Neural cell (in vitro differentiated cells): ENCODE measurements at regions not wholly inside any gene's neighbourhood (a gene's known extent, or its start where the extent isn't known, plus 50 kb on each side); places are given as distances from the start of the nearest gene placed in this dataset.

Experiments used
- H2AFZ ChIP-seq: fragments of 200-600, 300-800 bp; sonication (generic), shearing (Covaris generic); 2 replicates; pipeline ENCODE4 v1.6.0; 2014; ENCODE audit warnings: low read depth, mild to moderate bottlenecking, antibody characterized with exemption, low read length, moderate library complexity
- H3F3A ChIP-seq: fragments of 200-600 bp; shearing (Covaris generic); 2 replicates; pipeline ENCODE4 v1.6.1; 2016; ENCODE audit warnings: mild to moderate bottlenecking, moderate library complexity, mixed read lengths, antibody characterized with exemption, low read length; ENCODE audit not compliant: insufficient read depth, poor library complexity, severe bottlenecking
- H3K27ac ChIP-seq: fragments of 200-600, 300-800 bp; sonication (generic), shearing (Covaris generic); 2 replicates; pipeline ENCODE4 v1.5.1; 2014; ENCODE audit warnings: mild to moderate bottlenecking, low read length, moderate library complexity
- H3K27me3 ChIP-seq: fragments of 300-800, 200-600 bp; sonication (generic), shearing (Covaris generic); 2 replicates; pipeline ENCODE4 v1.6.0; 2014; ENCODE audit warnings: mild to moderate bottlenecking, low read depth, low read length, moderate library complexity; ENCODE audit not compliant: insufficient read depth
- H3K36me3 ChIP-seq: fragments of 300-800, 200-600 bp; sonication (generic), shearing (Covaris generic); 2 replicates; pipeline ENCODE4 v1.5.1; 2014; ENCODE audit warnings: mild to moderate bottlenecking, antibody characterized with exemption, low read length, moderate library complexity; ENCODE audit not compliant: insufficient read depth
- H3K4me2 ChIP-seq: fragments of 300-800, 200-600 bp; sonication (generic), shearing (Covaris generic); 2 replicates; pipeline ENCODE4 v1.6.0; 2014; ENCODE audit warnings: mild to moderate bottlenecking, low read length
- H3K4me3 ChIP-seq: fragments of 300-800, 200-600 bp; sonication (generic), shearing (Covaris generic); 2 replicates; pipeline ENCODE4 v1.5.1; 2014; ENCODE audit warnings: mild to moderate bottlenecking, low read length, moderate library complexity
- H3K79me2 ChIP-seq: fragments of 200-600 bp; shearing (Covaris generic); replicated peaks from 2 replicates; pipeline ENCODE4 v1.6.0; 2014; ENCODE audit warnings: mild to moderate bottlenecking, low read length, moderate library complexity; ENCODE audit not compliant: insufficient read depth
- H3K9ac ChIP-seq: fragments of 300-800, 200-600 bp; sonication (generic), shearing (Covaris generic); 2 replicates; pipeline ENCODE4 v1.6.1; 2016; ENCODE audit warnings: mild to moderate bottlenecking, low read length, mixed read lengths
- H3K9me2 ChIP-seq: fragments of 200-600 bp; shearing (Covaris generic); 2 replicates; pipeline ENCODE4 v1.6.1; 2016; ENCODE audit warnings: mild to moderate bottlenecking, low read length, mixed read lengths; ENCODE audit not compliant: insufficient read depth
- H3K9me3 ChIP-seq: fragments of 200-600, 300-800 bp; sonication (generic), shearing (Covaris generic); 2 replicates; pipeline ENCODE4 v1.6.1; 2016; ENCODE audit warnings: mild to moderate bottlenecking, mixed run types, low read length, moderate library complexity, mixed read lengths
- H4K20me1 ChIP-seq: fragments of 200-600 bp; shearing (Covaris generic); 2 replicates; pipeline ENCODE4 v1.6.1; 2016; ENCODE audit warnings: mild to moderate bottlenecking, mixed run types; ENCODE audit not compliant: insufficient read depth
- EP300 ChIP-seq: fragments of 450-650 bp; conservative IDR thresholded peaks from 2 replicates; pipeline ENCODE4 v1.6.1; 2014; ENCODE audit warnings: antibody characterized with exemption, mild to moderate bottlenecking, moderate library complexity; ENCODE audit not compliant: poor library complexity, severe bottlenecking
- EZH2 ChIP-seq: fragments of 200-600, 300-800 bp; shearing (Covaris generic), sonication (generic); IDR thresholded peaks from 2 replicates; pipeline ENCODE4 v1.6.1; 2014; ENCODE audit warnings: antibody characterized with exemption, low read length, borderline replicate concordance, mild to moderate bottlenecking; ENCODE audit not compliant: insufficient read depth, poor library complexity, severe bottlenecking
- MXI1 ChIP-seq: fragments of 450-650 bp; conservative IDR thresholded peaks from 2 replicates; pipeline ENCODE4 v1.6.1; 2014; ENCODE audit warnings: antibody characterized with exemption, mild to moderate bottlenecking; ENCODE audit not compliant: poor library complexity, severe bottlenecking
- POLR2AphosphoS5 ChIP-seq: IDR thresholded peaks from 2 replicates; pipeline ENCODE4 v1.6.1; 2012
- RAD21 ChIP-seq: fragments of 450-650 bp; conservative IDR thresholded peaks from 2 replicates; pipeline ENCODE4 v1.6.1; 2014; ENCODE audit warnings: antibody characterized with exemption, mild to moderate bottlenecking, moderate library complexity
- SMC3 ChIP-seq: fragments of 450-650 bp; conservative IDR thresholded peaks from 2 replicates; pipeline ENCODE4 v1.6.1; 2014; ENCODE audit warnings: antibody characterized with exemption, mild to moderate bottlenecking, moderate library complexity; ENCODE audit not compliant: poor library complexity
- TAF1 ChIP-seq: IDR thresholded peaks from 2 replicates; pipeline ENCODE4 v1.6.1; 2012; ENCODE audit warnings: low read depth
- TF ChIP-seq, protein P1 (sequence below): IDR thresholded peaks from 2 replicates; pipeline ENCODE4 v1.6.1; 2012; ENCODE audit warnings: borderline replicate concordance
- TF ChIP-seq, protein P2 (sequence below): fragments of 450-650 bp; IDR thresholded peaks from 2 replicates; pipeline ENCODE4 v1.5.1; 2014; ENCODE audit warnings: antibody characterized with exemption, mild to moderate bottlenecking, moderate library complexity; ENCODE audit not compliant: poor library complexity, severe bottlenecking

DNA sequence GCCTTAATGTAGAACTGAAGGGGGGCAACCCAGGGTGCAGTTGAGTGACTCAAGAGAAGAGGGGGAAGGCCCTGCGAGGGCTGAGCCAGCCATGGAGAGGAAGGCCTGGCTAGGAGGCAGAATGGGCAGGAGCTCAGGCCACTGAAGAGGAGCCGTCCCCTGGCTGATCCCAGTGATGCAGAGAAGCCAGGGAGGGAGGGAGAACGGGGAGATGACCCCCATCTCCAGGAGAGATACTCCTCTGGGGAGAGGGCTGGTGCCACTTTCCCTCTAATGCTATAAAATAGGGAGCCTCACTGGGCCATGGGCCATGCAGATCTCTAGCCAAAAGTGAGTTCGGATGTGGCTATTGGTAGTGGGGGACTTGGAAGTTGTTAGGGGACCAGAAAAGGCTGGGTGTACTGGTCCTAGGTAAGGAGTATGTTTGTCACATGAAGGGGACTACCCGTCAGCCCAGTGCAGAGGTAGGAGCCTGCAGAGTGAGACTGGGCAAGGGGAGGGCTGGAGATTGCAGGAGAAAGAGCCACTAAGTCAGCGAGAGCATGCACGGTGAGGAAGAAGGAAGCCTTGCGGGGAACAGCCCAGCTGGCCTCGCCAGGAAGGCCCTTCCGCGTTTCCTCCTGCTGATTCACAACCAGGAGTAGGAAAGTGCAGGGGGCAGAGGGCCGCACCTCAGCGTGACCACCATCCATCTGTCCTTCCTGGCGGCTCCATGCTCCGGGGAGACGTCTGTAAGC is 347.6 kb downstream of the TCERG1L start:
- Histone ChIP-seq H3K27ac (no peak overlapping the region), H3K36me3 (no peaks in the 10 kb centered on the region), H3F3A (no peaks in the 10 kb centered on the region), H3K9me3 (no peaks in the 10 kb centered on the region), H4K20me1 (no peaks in the 10 kb centered on the region), H3K4me3 (no peak overlapping the region), H3K27me3 (no peaks in the 10 kb centered on the region), H3K9me2 (no peaks in the 10 kb centered on the region), H3K4me2 (no peak overlapping the region), H3K79me2 (no peaks in the 10 kb centered on the region), H3K9ac (no peak overlapping the region), H2AFZ (no peak overlapping the region)
- no peak for TF ChIP-seq TAF1
- TF ChIP-seq RAD21 = no peak

DNA sequence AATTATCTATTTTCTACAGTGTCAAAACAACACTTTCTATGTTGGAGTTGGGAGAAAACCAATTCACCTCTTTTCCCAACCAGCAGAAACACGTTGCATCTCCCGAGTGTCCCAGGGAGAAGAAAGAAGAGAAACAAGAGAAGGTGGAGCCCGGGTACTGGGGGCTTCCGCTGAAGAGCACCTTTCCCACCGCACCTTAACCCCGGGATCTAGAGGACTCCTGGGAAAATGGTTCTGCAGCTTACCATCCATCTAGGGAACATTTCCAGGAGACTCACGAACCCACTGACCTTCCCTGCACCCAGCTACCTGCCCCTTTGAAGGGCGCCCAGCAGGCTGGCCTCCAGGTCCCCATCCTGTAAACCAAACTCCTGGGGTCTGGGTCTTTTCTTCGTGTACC is 346.8 kb downstream of the TCERG1L start:
- Histone ChIP-seq H2AFZ (no peak overlapping the region), H3K9ac (no peak overlapping the region), H3K79me2 (no peaks in the 10 kb centered on the region), H3K9me3 (no peaks in the 10 kb centered on the region), H3K9me2 (no peaks in the 10 kb centered on the region), H3K4me3 (no peak overlapping the region), H3F3A (no peaks in the 10 kb centered on the region), H3K4me2 (no peak overlapping the region), H3K36me3 (no peaks in the 10 kb centered on the region), H3K27me3 (no peaks in the 10 kb centered on the region), H3K27ac (no peak overlapping the region), H4K20me1 (no peaks in the 10 kb centered on the region)
- no peak for TF ChIP-seq EZH2
- TF ChIP-seq RAD21 = no peak
- no peak for TF ChIP-seq EP300

DNA sequence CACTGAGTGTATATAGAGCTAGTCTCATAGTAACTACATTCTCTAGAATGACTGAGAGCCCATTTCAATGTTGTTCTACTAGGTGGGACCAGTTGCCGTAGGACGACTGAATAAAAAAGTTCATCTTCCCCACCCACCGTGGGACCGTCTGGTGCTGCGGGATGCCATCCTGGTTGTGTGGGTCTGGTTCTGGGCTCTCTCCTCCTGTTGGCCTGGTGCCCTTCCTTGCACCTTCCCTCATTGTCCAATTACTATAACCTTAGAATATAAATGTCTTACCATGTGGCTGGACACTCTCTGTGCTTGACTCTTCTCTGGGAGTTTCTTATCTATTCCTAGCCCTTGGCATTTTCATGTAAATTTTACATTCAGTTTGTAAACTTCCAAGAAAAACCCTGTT is 344.4 kb downstream of the TCERG1L start:
- H3K36me3 ChIP-seq = no peaks in the 10 kb centered on the region
- no peaks in the 10 kb centered on the region for H3K79me2 ChIP-seq
- H3F3A ChIP-seq = no peaks in the 10 kb centered on the region
- H3K27me3 ChIP-seq = no peaks in the 10 kb centered on the region
- H3K4me2 ChIP-seq = no peak overlapping the region
- H2AFZ ChIP-seq = no peak overlapping the region
- no peak overlapping the region for H3K27ac ChIP-seq
- H3K9me2 ChIP-seq = no peaks in the 10 kb centered on the region
- TF ChIP-seq, protein P1, sequence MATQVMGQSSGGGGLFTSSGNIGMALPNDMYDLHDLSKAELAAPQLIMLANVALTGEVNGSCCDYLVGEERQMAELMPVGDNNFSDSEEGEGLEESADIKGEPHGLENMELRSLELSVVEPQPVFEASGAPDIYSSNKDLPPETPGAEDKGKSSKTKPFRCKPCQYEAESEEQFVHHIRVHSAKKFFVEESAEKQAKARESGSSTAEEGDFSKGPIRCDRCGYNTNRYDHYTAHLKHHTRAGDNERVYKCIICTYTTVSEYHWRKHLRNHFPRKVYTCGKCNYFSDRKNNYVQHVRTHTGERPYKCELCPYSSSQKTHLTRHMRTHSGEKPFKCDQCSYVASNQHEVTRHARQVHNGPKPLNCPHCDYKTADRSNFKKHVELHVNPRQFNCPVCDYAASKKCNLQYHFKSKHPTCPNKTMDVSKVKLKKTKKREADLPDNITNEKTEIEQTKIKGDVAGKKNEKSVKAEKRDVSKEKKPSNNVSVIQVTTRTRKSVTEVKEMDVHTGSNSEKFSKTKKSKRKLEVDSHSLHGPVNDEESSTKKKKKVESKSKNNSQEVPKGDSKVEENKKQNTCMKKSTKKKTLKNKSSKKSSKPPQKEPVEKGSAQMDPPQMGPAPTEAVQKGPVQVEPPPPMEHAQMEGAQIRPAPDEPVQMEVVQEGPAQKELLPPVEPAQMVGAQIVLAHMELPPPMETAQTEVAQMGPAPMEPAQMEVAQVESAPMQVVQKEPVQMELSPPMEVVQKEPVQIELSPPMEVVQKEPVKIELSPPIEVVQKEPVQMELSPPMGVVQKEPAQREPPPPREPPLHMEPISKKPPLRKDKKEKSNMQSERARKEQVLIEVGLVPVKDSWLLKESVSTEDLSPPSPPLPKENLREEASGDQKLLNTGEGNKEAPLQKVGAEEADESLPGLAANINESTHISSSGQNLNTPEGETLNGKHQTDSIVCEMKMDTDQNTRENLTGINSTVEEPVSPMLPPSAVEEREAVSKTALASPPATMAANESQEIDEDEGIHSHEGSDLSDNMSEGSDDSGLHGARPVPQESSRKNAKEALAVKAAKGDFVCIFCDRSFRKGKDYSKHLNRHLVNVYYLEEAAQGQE = no peak
- TF ChIP-seq SMC3 (no peak), MXI1 (no peak), TAF1 (no peak), RAD21 (no peak), POLR2AphosphoS5 (no peak), EP300 (no peak), EZH2 (no peak)
- TF ChIP-seq, protein P2, sequence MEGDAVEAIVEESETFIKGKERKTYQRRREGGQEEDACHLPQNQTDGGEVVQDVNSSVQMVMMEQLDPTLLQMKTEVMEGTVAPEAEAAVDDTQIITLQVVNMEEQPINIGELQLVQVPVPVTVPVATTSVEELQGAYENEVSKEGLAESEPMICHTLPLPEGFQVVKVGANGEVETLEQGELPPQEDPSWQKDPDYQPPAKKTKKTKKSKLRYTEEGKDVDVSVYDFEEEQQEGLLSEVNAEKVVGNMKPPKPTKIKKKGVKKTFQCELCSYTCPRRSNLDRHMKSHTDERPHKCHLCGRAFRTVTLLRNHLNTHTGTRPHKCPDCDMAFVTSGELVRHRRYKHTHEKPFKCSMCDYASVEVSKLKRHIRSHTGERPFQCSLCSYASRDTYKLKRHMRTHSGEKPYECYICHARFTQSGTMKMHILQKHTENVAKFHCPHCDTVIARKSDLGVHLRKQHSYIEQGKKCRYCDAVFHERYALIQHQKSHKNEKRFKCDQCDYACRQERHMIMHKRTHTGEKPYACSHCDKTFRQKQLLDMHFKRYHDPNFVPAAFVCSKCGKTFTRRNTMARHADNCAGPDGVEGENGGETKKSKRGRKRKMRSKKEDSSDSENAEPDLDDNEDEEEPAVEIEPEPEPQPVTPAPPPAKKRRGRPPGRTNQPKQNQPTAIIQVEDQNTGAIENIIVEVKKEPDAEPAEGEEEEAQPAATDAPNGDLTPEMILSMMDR = no peak
- no peaks in the 10 kb centered on the region for H4K20me1 ChIP-seq
- no peak overlapping the region for H3K4me3 ChIP-seq
- H3K9me3 ChIP-seq = no peaks in the 10 kb centered on the region
- H3K9ac ChIP-seq = no peak overlapping the region
